Right lobe of liver (tissue), 4 donors: ENCODE measurements at regions not wholly inside any gene's neighbourhood (a gene's known extent, or its start where the extent isn't known, plus 50 kb on each side); places are given as distances from the start of the nearest gene placed in this dataset.

Experiments used
- POLR2A ChIP-seq: fragments of 450-650 bp; IDR thresholded peaks from one replicate; pipeline ENCODE4 v1.6.1; 2017; ENCODE audit warnings: antibody characterized with exemption, mild to moderate bottlenecking
- TF ChIP-seq, protein P1 (sequence below), 4 donors: fragments of 200-600 bp in 3 of 4; fragments of 450-650 bp in 1 of 4; IDR thresholded peaks; one replicate each; pipeline versions ENCODE4 v1.5.1 to v1.8.0; 2016 to 2022; ENCODE audit warnings: antibody characterized with exemption in 4 of 4, mild to moderate bottlenecking in 2 of 4
- donor health status: DM: no; HTN: no; CAD: no.
- donor health status: DM: no; HTN: no; CAD: no.
- donor health status: DM: no; HTN: yes; CAD: no.

GRCh38 chr18:61703508-61703907, 189.3 kb downstream of the RNF152 start:
- TF ChIP-seq, protein P1, sequence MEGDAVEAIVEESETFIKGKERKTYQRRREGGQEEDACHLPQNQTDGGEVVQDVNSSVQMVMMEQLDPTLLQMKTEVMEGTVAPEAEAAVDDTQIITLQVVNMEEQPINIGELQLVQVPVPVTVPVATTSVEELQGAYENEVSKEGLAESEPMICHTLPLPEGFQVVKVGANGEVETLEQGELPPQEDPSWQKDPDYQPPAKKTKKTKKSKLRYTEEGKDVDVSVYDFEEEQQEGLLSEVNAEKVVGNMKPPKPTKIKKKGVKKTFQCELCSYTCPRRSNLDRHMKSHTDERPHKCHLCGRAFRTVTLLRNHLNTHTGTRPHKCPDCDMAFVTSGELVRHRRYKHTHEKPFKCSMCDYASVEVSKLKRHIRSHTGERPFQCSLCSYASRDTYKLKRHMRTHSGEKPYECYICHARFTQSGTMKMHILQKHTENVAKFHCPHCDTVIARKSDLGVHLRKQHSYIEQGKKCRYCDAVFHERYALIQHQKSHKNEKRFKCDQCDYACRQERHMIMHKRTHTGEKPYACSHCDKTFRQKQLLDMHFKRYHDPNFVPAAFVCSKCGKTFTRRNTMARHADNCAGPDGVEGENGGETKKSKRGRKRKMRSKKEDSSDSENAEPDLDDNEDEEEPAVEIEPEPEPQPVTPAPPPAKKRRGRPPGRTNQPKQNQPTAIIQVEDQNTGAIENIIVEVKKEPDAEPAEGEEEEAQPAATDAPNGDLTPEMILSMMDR (IDR thresholded peaks at IDR 0.05) = no peak
- no peak for TF ChIP-seq POLR2A
